ENCODE measurements at regions not wholly inside any gene's neighbourhood (a gene's known extent, or its start where the extent isn't known, plus 50 kb on each side); places are given as distances from the start of the nearest gene placed in this dataset.

- intact Hi-C loops (cut with micrococcal nuclease): no loop called here
- no TSS peak for BruUV-seq (replicated peaks)
- Mint-ChIP-seq H3K4me1 (ENCODE audit: insufficient read depth, unreplicated experiment) (no peaks in the 10 kb centered on the region), H3K4me3 (ENCODE audit: unreplicated experiment) (no peak overlapping the region), H3K27ac (ENCODE audit: low read depth, unreplicated experiment) (no peak overlapping the region), H3K9me3 (ENCODE audit: unreplicated experiment) (no peaks in the 10 kb centered on the region), H3K27me3 (ENCODE audit: insufficient read depth, unreplicated experiment) (no peaks in the 10 kb centered on the region), H3K36me3 (ENCODE audit: insufficient read depth, unreplicated experiment) (no peaks in the 10 kb centered on the region)
- no peak for TF ChIP-seq CTCF (IDR thresholded peaks at IDR 0.05; ENCODE audit: unreplicated experiment)
- ChIA-PET POLR2A (no interaction called here), CTCF (no interaction called here)
- no peak for DNase-seq (ENCODE audit: unreplicated experiment)
Measured at GRCh38 chr3:84634668-84635067, 324.1 kb upstream of the CADM2 start.

DNA sequence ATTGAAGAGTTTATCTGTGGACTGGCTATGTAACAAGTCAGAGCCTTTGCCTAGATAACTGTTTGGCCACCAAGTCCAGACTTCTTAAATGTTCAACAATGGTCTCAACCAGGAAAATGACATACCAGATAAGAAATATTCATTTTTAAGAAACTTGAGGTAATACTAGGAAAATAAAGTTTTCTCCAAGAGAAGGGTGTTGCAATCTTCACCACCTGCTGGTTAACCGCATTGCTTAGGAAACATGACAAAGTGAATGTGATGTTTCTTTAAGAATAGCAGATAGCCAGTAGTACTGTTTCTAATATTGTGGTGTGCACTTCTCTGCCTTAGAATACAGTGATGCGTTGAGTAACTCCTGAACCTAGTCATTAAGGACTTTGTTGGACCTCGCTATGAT lies 321.5 kb upstream of the CADM2 start:
- DNase-seq (ENCODE audit: unreplicated experiment): no peak
- H3K4me3 Mint-ChIP-seq (ENCODE audit: unreplicated experiment): no peak overlapping the region
- H3K36me3 Mint-ChIP-seq (ENCODE audit: insufficient read depth, unreplicated experiment): no peaks in the 10 kb centered on the region
- no peaks in the 10 kb centered on the region for H3K9me3 Mint-ChIP-seq (ENCODE audit: unreplicated experiment)
- BruUV-seq (replicated peaks): no TSS peak
- no peak overlapping the region for H3K27ac Mint-ChIP-seq (ENCODE audit: low read depth, unreplicated experiment)
- intact Hi-C loops (cut with micrococcal nuclease): no loop called here
- POLR2A ChIA-PET: no interaction called here
- CTCF ChIA-PET: no interaction called here
- TF ChIP-seq CTCF (IDR thresholded peaks at IDR 0.05; ENCODE audit: unreplicated experiment): no peak
- no peaks in the 10 kb centered on the region for H3K27me3 Mint-ChIP-seq (ENCODE audit: insufficient read depth, unreplicated experiment)
- no peaks in the 10 kb centered on the region for H3K4me1 Mint-ChIP-seq (ENCODE audit: insufficient read depth, unreplicated experiment)

DNA sequence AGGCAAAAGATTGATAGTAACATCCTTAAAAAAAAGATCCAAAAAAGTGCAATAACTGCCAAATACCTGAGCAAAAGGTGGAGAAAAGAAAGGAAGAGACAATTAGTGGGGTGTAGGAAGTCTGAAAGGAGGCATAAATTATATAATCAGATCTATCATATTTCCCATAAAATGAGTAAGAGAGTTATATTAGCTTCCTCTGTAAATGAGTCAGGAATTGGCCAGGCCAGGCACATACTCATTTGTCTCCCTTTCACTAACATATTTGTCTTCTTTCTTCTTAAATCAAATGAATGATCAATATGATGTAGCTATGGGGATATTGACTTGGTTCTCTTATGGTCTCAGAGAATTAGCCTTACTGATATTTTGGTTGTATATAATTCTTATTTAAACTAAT lies 292.3 kb upstream of the CADM2 start:
- no peak overlapping the region for H3K4me3 Mint-ChIP-seq (ENCODE audit: unreplicated experiment)
- CTCF ChIA-PET: no interaction called here
- H3K4me1 Mint-ChIP-seq (ENCODE audit: insufficient read depth, unreplicated experiment): no peaks in the 10 kb centered on the region
- no peak for TF ChIP-seq CTCF (IDR thresholded peaks at IDR 0.05; ENCODE audit: unreplicated experiment)
- H3K9me3 Mint-ChIP-seq (ENCODE audit: unreplicated experiment): no peaks in the 10 kb centered on the region
- no peaks in the 10 kb centered on the region for H3K36me3 Mint-ChIP-seq (ENCODE audit: insufficient read depth, unreplicated experiment)
- H3K27ac Mint-ChIP-seq (ENCODE audit: low read depth, unreplicated experiment): no peak overlapping the region
- DNase-seq (ENCODE audit: unreplicated experiment): no peak
- POLR2A ChIA-PET: interaction anchor here (0.6 kb wide), 1 partner anchor 510 kb away, joined by 3 read pairs; no protein-coding TSS in a partner anchor
- intact Hi-C loops (cut with micrococcal nuclease): no loop called here
- H3K27me3 Mint-ChIP-seq (ENCODE audit: insufficient read depth, unreplicated experiment): no peaks in the 10 kb centered on the region
- BruUV-seq (replicated peaks): no TSS peak

- Mint-ChIP-seq H3K27me3 (ENCODE audit: insufficient read depth, unreplicated experiment) (no peaks in the 10 kb centered on the region), H3K9me3 (ENCODE audit: unreplicated experiment) (peaks cover 7% of the 10 kb centered on the region), H3K4me3 (ENCODE audit: unreplicated experiment) (no peak overlapping the region), H3K4me1 (ENCODE audit: insufficient read depth, unreplicated experiment) (no peaks in the 10 kb centered on the region), H3K27ac (ENCODE audit: low read depth, unreplicated experiment) (no peak overlapping the region), H3K36me3 (ENCODE audit: insufficient read depth, unreplicated experiment) (no peaks in the 10 kb centered on the region)
- ChIA-PET POLR2A (no interaction called here), CTCF (no interaction called here)
- DNase-seq (ENCODE audit: unreplicated experiment): no peak
- TF ChIP-seq CTCF (IDR thresholded peaks at IDR 0.05; ENCODE audit: unreplicated experiment): no peak
- intact Hi-C loops (cut with micrococcal nuclease): no loop called here
- no TSS peak for BruUV-seq (replicated peaks)
Measured at GRCh38 chr3:84679211-84679610, 279.6 kb upstream of the CADM2 start.

All from MCF 10A (cell line).